Heart left ventricle (tissue), 13 donors: ENCODE measurements at regions not wholly inside any gene's neighbourhood (a gene's known extent, or its start where the extent isn't known, plus 50 kb on each side); places are given as distances from the start of the nearest gene placed in this dataset.

Source experiments
- POLR2A ChIP-seq, 2 donors: fragments of 450-650 bp; IDR thresholded peaks; one replicate each; pipeline ENCODE4 v1.6.1; 2017; ENCODE audit warnings: antibody characterized with exemption in 2 of 2, mild to moderate bottlenecking in 2 of 2, moderate library complexity in 2 of 2
- TF ChIP-seq, protein P1 (sequence below), 12 donors: fragments of 200-600 bp; sonication (generic) in 4 of 12; IDR thresholded peaks; one replicate each; pipeline versions ENCODE4 v1.5.0 to v1.8.0; 2018 to 2022; ENCODE audit warnings: antibody characterized with exemption in 12 of 12, mild to moderate bottlenecking in 5 of 12
- donor health status: ischemic (EF 13 %, LVEDD 7.1; RV severe dilation, severe dysfunction).
- donor health status: DM: no; HTN: yes; CAD: no.
- donor health status: DM: no; HTN: no; CAD: no.
- donor health status: ischemic (EF 25% LVEDD 6.9; RV normal size, moderate dysfunction).
- donor health status: ischemic (EF 25% LVEDD 5.7; RV mildly dilated, moderate dysfunction).
- donor health status: ischemic (EF 35%, LVEDD 5.7; RV mildly dilated, moderate dysfunction).
- donor health status: nonischemic (EF 11% LVEDD 7.7; RV severe dilation, severe dysfunction).
- donor health status: DM: yes; HTN: yes; CAD: no.
- donor health status: PGD.
- donor health status: ischemic (EF 29% LVEDD 5.4; RV normal size, mild dysfunction).
- donor health status: nonischemic (EF 23%, LVEDD 6.1; RV moderate dilation, normal function).

- TF ChIP-seq, protein P1, sequence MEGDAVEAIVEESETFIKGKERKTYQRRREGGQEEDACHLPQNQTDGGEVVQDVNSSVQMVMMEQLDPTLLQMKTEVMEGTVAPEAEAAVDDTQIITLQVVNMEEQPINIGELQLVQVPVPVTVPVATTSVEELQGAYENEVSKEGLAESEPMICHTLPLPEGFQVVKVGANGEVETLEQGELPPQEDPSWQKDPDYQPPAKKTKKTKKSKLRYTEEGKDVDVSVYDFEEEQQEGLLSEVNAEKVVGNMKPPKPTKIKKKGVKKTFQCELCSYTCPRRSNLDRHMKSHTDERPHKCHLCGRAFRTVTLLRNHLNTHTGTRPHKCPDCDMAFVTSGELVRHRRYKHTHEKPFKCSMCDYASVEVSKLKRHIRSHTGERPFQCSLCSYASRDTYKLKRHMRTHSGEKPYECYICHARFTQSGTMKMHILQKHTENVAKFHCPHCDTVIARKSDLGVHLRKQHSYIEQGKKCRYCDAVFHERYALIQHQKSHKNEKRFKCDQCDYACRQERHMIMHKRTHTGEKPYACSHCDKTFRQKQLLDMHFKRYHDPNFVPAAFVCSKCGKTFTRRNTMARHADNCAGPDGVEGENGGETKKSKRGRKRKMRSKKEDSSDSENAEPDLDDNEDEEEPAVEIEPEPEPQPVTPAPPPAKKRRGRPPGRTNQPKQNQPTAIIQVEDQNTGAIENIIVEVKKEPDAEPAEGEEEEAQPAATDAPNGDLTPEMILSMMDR (IDR thresholded peaks at IDR 0.05) = no peak
- TF ChIP-seq POLR2A (IDR thresholded peaks at IDR 0.05) = no peak
Measured at GRCh38 chr1:239224100-239224499, 162.3 kb upstream of the CHRM3 start.
